Fibroblast of lung (primary cell): ENCODE measurements at regions not wholly inside any gene's neighbourhood (a gene's known extent, or its start where the extent isn't known, plus 50 kb on each side); places are given as distances from the start of the nearest gene placed in this dataset.

Experiments
- CTCF ChIP-seq, 2 donors: IDR thresholded peaks in 1 of 2; conservative IDR thresholded peaks in 1 of 2; 1 replicate in 1 of 2; 2 replicates in 1 of 2; pipeline ENCODE4 v1.5.1; 2011 to 2012; ENCODE audit warnings: low read length in 2 of 2, control low read depth in 1 of 2, inconsistent platforms in 1 of 2, low read depth in 1 of 2, mild to moderate bottlenecking in 1 of 2
- EZH2 ChIP-seq: IDR thresholded peaks from 2 replicates; pipeline ENCODE4 v1.5.1; 2012; ENCODE audit warnings: low read length, control low read depth, mild to moderate bottlenecking; ENCODE audit errors: missing control alignments

GRCh38 chr10:6657196-6657595 lies 77.1 kb upstream of the PRKCQ start:
- TF ChIP-seq CTCF (conservative IDR thresholded peaks at IDR 0.05 in 1 of 2, IDR thresholded peaks at IDR 0.05 in 1 of 2; ENCODE audit: low read depth in 1 of 2, low read length in 2 of 2) (no peak), EZH2 (no peak)
